Activated CD4-positive, alpha-beta T cell treated with anti-CD3 and anti-CD28 coated beads for 4 hours (primary cell): ENCODE measurements at regions not wholly inside any gene's neighbourhood (a gene's known extent, or its start where the extent isn't known, plus 50 kb on each side); places are given as distances from the start of the nearest gene placed in this dataset.

Experiments used
- DNase-seq, 2 donors: peaks; one replicate each; pipeline ENCODE4 v3.0.0-alpha.2; 2020

- no peak for DNase-seq
Measured at GRCh38 chr1:36539526-36539925, 56.8 kb upstream of the CSF3R start.

GRCh38 chr1:36537991-36538390 lies 55.3 kb upstream of the CSF3R start:
- no peak for DNase-seq

- no peak for DNase-seq
Measured at GRCh38 chr1:36537190-36537768, 54.6 kb upstream of the CSF3R start.

GRCh38 chr1:36536727-36537126 lies 54.0 kb upstream of the CSF3R start:
- DNase-seq, result no peak

- no peak for DNase-seq
Measured at GRCh38 chr1:36534711-36535412, 52.1 kb upstream of the CSF3R start.

GRCh38 chr1:36533897-36534296 lies 51.2 kb upstream of the CSF3R start:
- no peak for DNase-seq

- DNase-seq, result no peak
Measured at GRCh38 chr1:36532810-36533401, 50.2 kb upstream of the CSF3R start.
